ENCODE measurements at regions not wholly inside any gene's neighbourhood (a gene's known extent, or its start where the extent isn't known, plus 50 kb on each side); places are given as distances from the start of the nearest gene placed in this dataset.
"Not testable (repeated sequence)": the region's sequence is repeated elsewhere in the genome, so short reads cannot be mapped to it uniquely, and the experiment has no call there.

GRCh38 chr17:15849054-15849453, 95.9 kb upstream of the ADORA2B start:
- H3K4me2 ChIP-seq (ENCODE audit: insufficient read depth, low read length); intact Hi-C loops (cut with micrococcal nuclease); H3K36me3 ChIP-seq (ENCODE audit: control insufficient read depth in 2 of 2, extremely low read depth in 1 of 2, insufficient read depth in 2 of 2, low read length in 2 of 2); H3K27me3 ChIP-seq (ENCODE audit: control insufficient read depth in 2 of 2, insufficient read depth in 2 of 2, low read length in 2 of 2); H3K4me1 ChIP-seq (ENCODE audit: control insufficient read depth, extremely low read depth, insufficient read depth, low read length); BruUV-seq (replicated peaks); dilution Hi-C loops (cut with MboI; ENCODE audit: extremely low pct_ligation_motif_present, low sequenced_read_pairs); H3K4me3 ChIP-seq (replicated peaks in 1 of 3; ENCODE audit: insufficient read depth in 1 of 3, low read depth in 1 of 3, low read length in 3 of 3); H3K9me3 ChIP-seq (replicated peaks; ENCODE audit: control insufficient read depth, insufficient read depth, low read length); CTCF ChIA-PET; POLR2A ChIA-PET; H4K20me1 ChIP-seq (replicated peaks; ENCODE audit: control insufficient read depth, extremely low read depth, insufficient read depth, low read length); H3K9ac ChIP-seq (replicated peaks; ENCODE audit: extremely low read depth, insufficient read depth, low read length); H3K9me1 ChIP-seq (replicated peaks; ENCODE audit: control insufficient read depth, extremely low read depth, insufficient read depth, low read length); H2AFZ ChIP-seq (ENCODE audit: low read depth, low read length); H3K27ac ChIP-seq (ENCODE audit: insufficient read depth, low read depth, low read length); H3K79me2 ChIP-seq (ENCODE audit: control insufficient read depth, insufficient read depth, low read length): not testable (repeated sequence)
- TF ChIP-seq CTCF (IDR thresholded peaks at IDR 0.05; ENCODE audit: extremely low read depth in 1 of 2, insufficient read depth in 1 of 2, low read depth in 1 of 2, low read length in 2 of 2) = peak; percentile 18 to 57
- FAIRE-seq (peak; percentile 55), DNase-seq (ENCODE audit: low read depth, low spot score) (peak; percentile 67)

- FAIRE-seq; dilution Hi-C loops (cut with MboI; ENCODE audit: extremely low pct_ligation_motif_present, low sequenced_read_pairs): not testable (repeated sequence)
Measured at GRCh38 chr17:15850071-15850470, 94.9 kb upstream of the ADORA2B start.

GRCh38 chr17:15850687-15851086, 94.2 kb upstream of the ADORA2B start:
- H3K4me3 ChIP-seq (replicated peaks in 1 of 3; ENCODE audit: insufficient read depth in 1 of 3, low read depth in 1 of 3, low read length in 3 of 3); H3K4me1 ChIP-seq (ENCODE audit: control insufficient read depth, extremely low read depth, insufficient read depth, low read length); dilution Hi-C loops (cut with MboI; ENCODE audit: extremely low pct_ligation_motif_present, low sequenced_read_pairs); H2AFZ ChIP-seq (ENCODE audit: low read depth, low read length); H3K36me3 ChIP-seq (ENCODE audit: control insufficient read depth in 2 of 2, extremely low read depth in 1 of 2, insufficient read depth in 2 of 2, low read length in 2 of 2); H3K4me2 ChIP-seq (ENCODE audit: insufficient read depth, low read length); H3K27me3 ChIP-seq (ENCODE audit: control insufficient read depth in 2 of 2, insufficient read depth in 2 of 2, low read length in 2 of 2); DNase-seq (ENCODE audit: low read depth, low spot score); POLR2A ChIA-PET; H3K9me3 ChIP-seq (replicated peaks; ENCODE audit: control insufficient read depth, insufficient read depth, low read length); H3K27ac ChIP-seq (ENCODE audit: insufficient read depth, low read depth, low read length); H3K79me2 ChIP-seq (ENCODE audit: control insufficient read depth, insufficient read depth, low read length); H4K20me1 ChIP-seq (replicated peaks; ENCODE audit: control insufficient read depth, extremely low read depth, insufficient read depth, low read length); H3K9me1 ChIP-seq (replicated peaks; ENCODE audit: control insufficient read depth, extremely low read depth, insufficient read depth, low read length); BruUV-seq (replicated peaks); H3K9ac ChIP-seq (replicated peaks; ENCODE audit: extremely low read depth, insufficient read depth, low read length); FAIRE-seq: not testable (repeated sequence)
- CTCF ChIA-PET = interaction anchor here (1.6 kb wide), 1 partner anchor 148 kb away, joined by 5 read pairs; no protein-coding TSS in a partner anchor
- intact Hi-C loops (cut with micrococcal nuclease) = loop anchor here (5.0 kb wide), 1 partner anchor 92 kb away; no protein-coding TSS in a partner anchor

More at GRCh38 chr17:15850071-15850470, 94.9 kb upstream of the ADORA2B start:
- H3K9ac ChIP-seq (replicated peaks; ENCODE audit: extremely low read depth, insufficient read depth, low read length); H3K4me1 ChIP-seq (ENCODE audit: control insufficient read depth, extremely low read depth, insufficient read depth, low read length); BruUV-seq (replicated peaks); H3K79me2 ChIP-seq (ENCODE audit: control insufficient read depth, insufficient read depth, low read length); H3K36me3 ChIP-seq (ENCODE audit: control insufficient read depth in 2 of 2, extremely low read depth in 1 of 2, insufficient read depth in 2 of 2, low read length in 2 of 2); DNase-seq (ENCODE audit: low read depth, low spot score); H4K20me1 ChIP-seq (replicated peaks; ENCODE audit: control insufficient read depth, extremely low read depth, insufficient read depth, low read length); H3K9me3 ChIP-seq (replicated peaks; ENCODE audit: control insufficient read depth, insufficient read depth, low read length); H3K4me2 ChIP-seq (ENCODE audit: insufficient read depth, low read length); H3K4me3 ChIP-seq (replicated peaks in 1 of 3; ENCODE audit: insufficient read depth in 1 of 3, low read depth in 1 of 3, low read length in 3 of 3); H3K27me3 ChIP-seq (ENCODE audit: control insufficient read depth in 2 of 2, insufficient read depth in 2 of 2, low read length in 2 of 2); H2AFZ ChIP-seq (ENCODE audit: low read depth, low read length); POLR2A ChIA-PET; H3K9me1 ChIP-seq (replicated peaks; ENCODE audit: control insufficient read depth, extremely low read depth, insufficient read depth, low read length); H3K27ac ChIP-seq (ENCODE audit: insufficient read depth, low read depth, low read length): not testable (repeated sequence)
- intact Hi-C loops (cut with micrococcal nuclease) = loop anchor here (5.0 kb wide), 1 partner anchor 92 kb away; no protein-coding TSS in a partner anchor
- CTCF ChIA-PET = interaction anchor here (1.6 kb wide), 1 partner anchor 148 kb away, joined by 5 read pairs; no protein-coding TSS in a partner anchor

GRCh38 chr17:15852863-15853262, 92.1 kb upstream of the ADORA2B start:
- H3K27ac ChIP-seq (ENCODE audit: insufficient read depth, low read depth, low read length); dilution Hi-C loops (cut with MboI; ENCODE audit: extremely low pct_ligation_motif_present, low sequenced_read_pairs); DNase-seq (ENCODE audit: low read depth, low spot score); H3K4me3 ChIP-seq (replicated peaks in 1 of 3; ENCODE audit: insufficient read depth in 1 of 3, low read depth in 1 of 3, low read length in 3 of 3); H3K27me3 ChIP-seq (ENCODE audit: control insufficient read depth in 2 of 2, insufficient read depth in 2 of 2, low read length in 2 of 2); H3K9ac ChIP-seq (replicated peaks; ENCODE audit: extremely low read depth, insufficient read depth, low read length); H4K20me1 ChIP-seq (replicated peaks; ENCODE audit: control insufficient read depth, extremely low read depth, insufficient read depth, low read length); H3K36me3 ChIP-seq (ENCODE audit: control insufficient read depth in 2 of 2, extremely low read depth in 1 of 2, insufficient read depth in 2 of 2, low read length in 2 of 2); H3K9me1 ChIP-seq (replicated peaks; ENCODE audit: control insufficient read depth, extremely low read depth, insufficient read depth, low read length); H3K9me3 ChIP-seq (replicated peaks; ENCODE audit: control insufficient read depth, insufficient read depth, low read length); FAIRE-seq; CTCF ChIA-PET; H3K4me2 ChIP-seq (ENCODE audit: insufficient read depth, low read length); H2AFZ ChIP-seq (ENCODE audit: low read depth, low read length); POLR2A ChIA-PET; H3K4me1 ChIP-seq (ENCODE audit: control insufficient read depth, extremely low read depth, insufficient read depth, low read length); BruUV-seq (replicated peaks); H3K79me2 ChIP-seq (ENCODE audit: control insufficient read depth, insufficient read depth, low read length): not testable (repeated sequence)
- intact Hi-C loops (cut with micrococcal nuclease) = loop anchor here (5.0 kb wide), 1 partner anchor 89 kb away; no protein-coding TSS in a partner anchor
